CD4-positive, alpha-beta T cell treated with Interleukin-4 for 4 hours (primary cell): ENCODE measurements at regions not wholly inside any gene's neighbourhood (a gene's known extent, or its start where the extent isn't known, plus 50 kb on each side); places are given as distances from the start of the nearest gene placed in this dataset.

ENCODE experiments used
- DNase-seq: peaks from one replicate; pipeline ENCODE4 v3.0.0-alpha.2; 2020

DNA sequence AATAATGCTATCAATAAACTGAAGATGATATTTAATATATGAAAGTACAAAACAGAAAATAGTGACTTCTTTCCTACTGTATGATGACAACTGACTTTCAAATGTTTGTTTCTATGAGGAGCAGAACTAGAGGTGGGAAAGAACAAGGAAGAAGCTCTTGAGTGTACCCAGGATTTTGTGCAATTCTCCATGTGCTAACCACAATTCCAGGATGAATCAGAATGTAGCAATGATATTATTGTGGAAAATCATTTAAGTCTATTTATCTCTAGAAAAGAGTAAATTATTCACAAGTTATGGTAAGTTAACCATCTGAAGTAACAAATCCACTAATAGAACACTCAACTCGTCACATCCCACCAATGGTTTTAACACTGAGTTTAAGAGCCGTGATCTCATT is 324.1 kb upstream of the EMCN start:
- DNase-seq = no peak

DNA sequence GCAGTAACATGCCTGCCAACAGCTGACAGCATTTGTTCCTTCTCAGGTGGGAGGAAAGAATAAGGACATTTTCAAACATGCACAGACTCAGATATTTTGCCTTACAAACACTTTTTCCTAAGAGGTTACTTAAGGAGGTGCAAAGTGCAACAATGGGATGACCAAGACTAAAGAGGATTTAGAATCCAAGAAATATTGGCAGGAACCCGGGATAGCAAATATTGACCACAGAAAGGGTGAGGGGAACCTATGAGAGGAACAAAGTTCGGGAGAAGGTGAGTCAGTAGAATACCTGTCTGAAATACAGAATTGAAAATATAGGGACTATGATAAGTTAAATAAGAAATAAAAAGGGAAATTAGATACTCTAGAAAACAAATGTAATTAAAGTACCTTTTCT is 321.9 kb upstream of the EMCN start:
- no peak for DNase-seq

DNA sequence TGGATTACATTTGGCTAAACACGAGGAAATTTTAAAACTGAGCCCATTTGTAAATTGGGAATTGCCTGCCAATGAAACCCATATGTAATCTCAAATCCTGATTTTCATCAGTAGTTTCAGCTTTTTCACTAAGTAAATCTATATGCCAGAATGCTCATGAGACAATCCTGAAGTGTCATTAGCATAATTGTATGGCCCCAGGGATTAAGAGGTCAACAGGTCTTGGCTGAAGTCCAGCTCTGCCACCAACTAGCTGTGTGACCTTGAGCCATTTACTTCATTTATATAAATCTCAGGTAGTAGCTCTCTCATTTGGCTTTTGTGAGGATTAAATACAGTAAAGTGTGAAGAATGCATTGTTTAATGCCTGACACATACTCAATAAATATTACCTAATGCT is 320.5 kb upstream of the EMCN start:
- DNase-seq = no peak

DNA sequence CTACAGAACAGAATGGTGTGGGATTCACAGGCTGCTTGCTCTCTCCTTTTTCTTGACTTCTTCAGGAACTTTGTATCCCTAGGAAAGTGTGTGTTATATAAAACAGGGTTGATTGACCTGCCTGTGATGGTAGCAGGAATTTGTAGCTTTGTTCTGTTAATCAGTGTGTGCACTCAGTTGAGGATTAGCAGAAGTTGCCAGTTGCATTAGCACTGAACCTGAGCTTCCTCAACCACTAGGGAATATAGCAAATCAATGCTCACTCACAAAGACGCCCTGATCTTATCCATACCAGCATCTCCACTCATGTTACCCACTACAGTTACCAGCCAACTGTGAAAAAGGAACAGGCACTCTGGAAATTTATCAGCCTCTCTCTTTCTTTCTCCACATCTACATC is 319.1 kb upstream of the EMCN start:
- DNase-seq = no peak

DNA sequence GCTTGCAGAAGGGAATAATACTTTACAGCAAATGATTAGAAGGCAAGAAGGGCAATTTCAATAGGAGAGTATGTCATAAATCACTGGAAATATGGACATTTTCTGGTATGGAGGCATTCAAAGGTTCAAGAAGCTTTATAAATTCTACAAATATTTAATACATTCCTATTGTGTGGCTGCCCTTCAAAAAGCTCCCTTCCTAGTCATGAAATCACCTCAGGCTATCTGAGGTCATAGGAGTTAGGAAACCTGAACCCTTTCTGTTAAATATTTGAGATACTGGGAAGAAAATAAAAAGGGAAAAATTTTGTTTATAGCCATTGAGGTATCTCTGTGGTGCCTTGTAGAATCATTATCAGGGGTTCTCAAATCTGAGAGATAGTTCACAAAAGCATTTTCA is 316.8 kb upstream of the EMCN start:
- DNase-seq = no peak

DNA sequence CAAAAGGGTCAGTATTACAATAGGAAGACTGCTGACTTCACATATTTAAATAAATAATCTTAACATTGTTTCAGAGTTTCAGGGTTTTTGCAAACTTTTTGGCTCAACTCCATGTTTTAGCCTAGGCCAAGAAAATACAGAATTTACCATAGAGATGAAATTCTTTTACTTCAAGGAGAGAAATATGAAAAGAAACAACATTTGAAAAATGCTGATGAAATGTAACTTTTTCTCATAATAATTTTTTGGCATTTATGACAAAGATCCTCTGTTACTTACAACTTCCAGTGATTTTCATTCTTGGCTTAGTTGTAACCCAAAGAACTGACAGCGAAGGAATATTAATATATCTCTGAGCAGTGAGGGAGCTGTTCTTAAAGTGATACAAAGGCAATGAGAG is 316.1 kb upstream of the EMCN start:
- DNase-seq = no peak

DNA sequence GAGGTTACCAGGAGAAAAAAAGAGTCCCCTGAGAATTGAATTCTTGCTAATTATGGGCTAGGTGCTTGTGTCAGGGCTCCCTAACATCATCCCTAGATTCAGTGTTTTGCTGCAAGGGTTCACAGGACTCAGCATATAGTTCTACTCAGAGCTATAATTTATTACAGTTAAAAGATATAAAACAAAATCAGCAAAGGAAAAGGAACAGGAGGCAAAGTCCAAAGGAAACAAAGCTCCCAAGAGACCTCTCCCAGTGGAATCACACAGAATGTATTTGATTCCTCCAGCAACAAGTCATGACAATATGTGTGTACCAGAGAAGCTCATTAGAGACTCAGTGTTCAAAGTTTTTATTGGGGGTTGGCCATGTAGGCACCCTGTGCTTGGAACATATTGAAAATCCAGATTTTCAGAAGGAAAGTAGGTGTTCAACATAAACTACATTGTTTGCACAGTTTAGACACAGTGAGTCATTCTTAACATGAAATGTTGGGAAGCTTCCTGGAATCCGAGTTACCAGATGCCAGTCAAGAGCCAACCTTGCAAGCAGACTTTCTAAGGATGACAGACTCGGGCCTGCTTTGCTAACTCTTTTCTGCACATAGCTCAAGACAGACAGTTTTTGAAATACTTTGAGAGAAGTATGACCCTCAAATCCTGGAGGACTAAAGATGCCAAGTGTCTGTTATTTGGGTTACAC is 311.3 kb upstream of the EMCN start:
- no peak for DNase-seq

DNA sequence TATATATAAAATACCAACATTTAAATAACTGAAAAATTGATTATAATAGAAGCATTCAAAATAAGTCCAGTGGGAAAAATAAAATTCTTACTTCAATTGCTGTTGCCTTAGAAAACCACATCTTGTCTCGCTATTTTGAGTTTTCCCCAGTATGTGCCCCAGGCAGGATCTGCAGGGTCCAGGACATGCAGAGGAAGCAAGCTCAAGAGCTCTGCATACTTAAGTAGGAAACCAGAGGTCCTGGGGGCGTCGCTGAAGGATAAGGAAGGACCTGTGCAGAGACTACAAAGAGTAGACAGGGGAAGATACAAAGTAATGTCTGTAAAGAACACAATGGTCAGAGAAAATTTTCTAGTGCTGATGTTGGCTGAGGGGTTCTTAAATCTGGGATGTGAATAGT is 310.5 kb upstream of the EMCN start:
- DNase-seq = no peak

DNA sequence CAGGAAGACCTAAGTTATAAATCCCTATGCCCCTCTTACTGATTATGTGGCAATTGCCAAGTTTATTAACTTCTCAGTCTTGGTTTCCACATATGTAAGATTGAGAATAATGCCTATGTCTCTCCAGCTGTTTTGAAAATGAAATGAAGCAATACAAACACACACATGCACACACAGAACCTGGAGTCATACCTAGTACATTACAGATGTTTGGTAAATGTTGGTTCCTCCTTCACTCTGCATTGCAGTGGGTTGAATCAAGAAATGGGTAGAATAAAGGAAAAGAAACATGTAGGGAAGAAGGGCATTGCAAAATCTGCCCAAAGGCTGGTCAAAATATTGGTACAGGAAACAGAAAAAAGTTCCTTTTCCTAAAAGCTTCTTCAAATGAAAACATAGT is 309.9 kb upstream of the EMCN start:
- no peak for DNase-seq

DNA sequence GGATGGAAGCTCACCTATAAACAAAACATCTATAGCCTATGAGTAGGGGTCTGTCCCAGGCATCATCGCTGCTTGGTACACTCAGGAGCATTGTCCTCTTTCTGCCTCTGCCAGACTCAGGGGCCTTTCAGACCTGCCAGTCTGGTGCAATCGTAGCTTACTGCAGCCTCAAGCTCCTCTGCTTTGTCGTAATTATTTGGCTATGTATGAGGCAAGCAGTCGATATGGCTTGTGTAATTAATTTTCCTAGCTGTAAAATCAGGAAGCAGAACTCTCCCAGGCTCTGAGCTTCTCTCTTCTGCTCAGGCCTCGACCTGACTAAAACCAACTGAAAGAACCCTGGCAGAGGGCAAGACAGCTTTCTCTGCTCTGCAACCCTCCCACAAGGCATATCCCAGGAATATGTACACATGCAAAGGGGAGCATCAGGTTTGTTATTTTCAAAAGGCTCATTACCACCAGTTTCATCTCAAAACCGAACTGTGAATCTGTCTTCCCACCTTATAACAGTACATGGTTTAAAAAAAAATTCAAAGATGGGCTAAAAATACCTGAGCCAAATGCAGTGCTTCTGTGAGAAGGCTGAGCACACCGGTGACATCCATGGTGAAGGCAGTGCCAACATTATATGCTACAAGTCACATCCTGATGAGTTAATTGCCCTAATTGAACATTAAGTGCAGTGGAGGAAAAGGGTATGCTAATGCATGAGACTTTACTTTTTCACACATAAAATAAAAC is 309.2 kb upstream of the EMCN start:
- no peak for DNase-seq

DNA sequence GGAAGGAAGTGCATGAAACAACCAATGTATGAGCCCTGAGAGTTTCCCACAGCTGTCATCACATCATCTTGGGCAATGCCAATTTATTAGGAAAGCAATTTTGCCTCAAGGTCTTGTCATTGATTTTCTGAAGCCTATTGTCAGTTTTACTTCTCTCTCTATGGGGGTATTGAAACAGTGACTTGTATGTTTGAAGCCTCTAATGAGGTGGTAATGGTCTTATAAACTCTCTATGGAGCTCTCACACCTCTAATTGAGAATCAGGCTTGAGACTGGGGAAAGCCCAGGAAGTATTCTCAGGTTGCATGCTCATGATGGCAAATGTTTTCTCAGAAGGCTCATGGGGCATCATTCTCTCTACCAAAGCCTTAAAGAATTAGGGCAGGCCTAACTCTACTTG is 308.2 kb upstream of the EMCN start:
- DNase-seq = no peak

DNA sequence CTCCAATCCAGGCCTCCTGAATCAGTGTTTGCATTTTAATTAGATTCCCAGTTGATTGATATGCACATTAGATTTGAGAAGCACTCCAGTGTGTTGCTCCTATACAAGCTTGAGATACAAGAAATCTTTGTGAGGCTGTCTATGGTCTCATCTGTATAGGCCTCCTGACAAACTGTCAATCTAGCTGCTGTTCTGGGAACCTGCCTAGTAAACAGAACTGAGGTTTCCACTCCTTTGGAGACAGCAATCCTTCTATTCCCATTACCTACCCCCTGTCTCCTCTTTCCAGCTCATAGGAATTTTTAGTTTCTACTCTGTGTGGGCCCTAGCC is 306.1 kb upstream of the EMCN start:
- no peak for DNase-seq

DNA sequence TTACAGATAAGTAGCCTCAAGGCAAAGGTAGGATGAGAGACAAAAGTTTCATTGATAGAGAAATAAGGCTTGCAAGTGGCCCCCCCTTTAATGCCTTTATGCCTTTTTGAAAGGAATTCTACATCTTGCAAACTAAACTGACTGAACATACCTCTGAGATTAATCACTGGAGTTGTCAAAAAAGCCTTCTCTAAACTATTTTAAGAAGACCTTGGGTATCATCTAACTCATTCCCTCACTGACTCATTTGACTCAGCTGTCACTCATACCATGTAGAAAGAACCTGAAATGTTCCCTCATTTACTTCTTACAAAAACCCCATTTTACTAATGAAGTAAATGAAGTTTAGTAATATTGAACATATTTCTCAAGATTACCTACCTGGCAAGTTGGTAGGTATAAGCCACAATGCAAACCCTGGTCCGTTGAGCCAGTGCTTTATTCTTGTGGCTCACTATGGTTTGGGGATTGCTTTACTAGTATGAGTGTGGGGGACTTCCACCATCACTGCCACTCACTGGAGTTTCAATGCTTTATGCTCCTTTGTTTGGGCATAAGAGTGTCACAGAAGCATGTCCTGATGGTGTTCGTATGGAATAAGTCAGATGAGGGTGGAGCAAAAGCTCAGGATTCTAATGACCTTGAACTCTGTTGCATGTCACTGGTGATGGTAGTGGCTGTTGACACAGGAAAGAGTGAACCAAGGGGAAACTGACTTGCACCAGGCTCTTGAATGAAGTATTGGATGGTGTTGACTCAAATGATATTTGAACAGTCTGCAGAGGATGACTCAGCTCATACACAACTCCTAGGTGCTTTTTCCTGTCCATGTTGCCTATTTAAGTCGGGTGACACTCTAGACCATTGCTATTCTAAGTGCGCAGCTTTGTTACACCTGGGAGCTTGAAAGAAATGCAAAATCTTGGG is 305.5 kb upstream of the EMCN start:
- DNase-seq = no peak

DNA sequence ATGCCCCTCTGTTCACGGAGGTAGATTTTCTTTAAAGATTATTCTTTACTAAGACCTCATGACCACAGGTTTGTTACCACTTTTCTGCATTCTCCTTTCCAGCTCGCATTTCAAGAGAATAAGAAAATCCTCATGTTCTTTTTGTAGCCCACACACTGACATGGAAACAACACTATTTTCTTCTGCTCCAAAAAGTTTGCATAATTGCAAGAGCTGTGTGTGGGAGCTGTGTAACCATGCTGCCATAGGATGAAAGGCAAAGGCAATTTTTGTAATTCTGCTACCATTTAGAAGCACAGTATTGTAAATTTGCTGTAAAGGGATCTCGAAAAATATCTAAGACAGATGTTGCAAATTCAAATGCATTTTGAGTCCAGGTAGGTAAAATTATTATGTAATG is 302.4 kb upstream of the EMCN start:
- DNase-seq = no peak

DNA sequence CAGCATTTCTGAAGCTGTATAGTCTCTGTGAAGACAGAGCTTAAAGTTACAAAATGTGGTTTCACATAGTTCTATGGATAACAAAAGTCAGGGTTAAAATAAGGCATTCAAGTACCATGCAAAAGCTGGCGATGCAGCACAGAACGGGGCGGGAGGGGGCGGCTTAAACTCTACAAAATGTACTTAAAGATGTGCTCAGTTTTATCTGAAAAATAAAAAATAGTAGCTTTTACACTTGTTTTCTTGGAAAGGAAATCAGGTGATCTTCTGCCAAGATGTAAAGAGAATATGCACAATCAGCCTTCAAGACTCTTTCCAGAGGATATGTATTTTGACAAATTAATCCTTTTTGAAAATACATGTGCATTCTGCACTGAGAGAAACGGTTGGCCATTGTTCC is 301.7 kb upstream of the EMCN start:
- no peak for DNase-seq

DNA sequence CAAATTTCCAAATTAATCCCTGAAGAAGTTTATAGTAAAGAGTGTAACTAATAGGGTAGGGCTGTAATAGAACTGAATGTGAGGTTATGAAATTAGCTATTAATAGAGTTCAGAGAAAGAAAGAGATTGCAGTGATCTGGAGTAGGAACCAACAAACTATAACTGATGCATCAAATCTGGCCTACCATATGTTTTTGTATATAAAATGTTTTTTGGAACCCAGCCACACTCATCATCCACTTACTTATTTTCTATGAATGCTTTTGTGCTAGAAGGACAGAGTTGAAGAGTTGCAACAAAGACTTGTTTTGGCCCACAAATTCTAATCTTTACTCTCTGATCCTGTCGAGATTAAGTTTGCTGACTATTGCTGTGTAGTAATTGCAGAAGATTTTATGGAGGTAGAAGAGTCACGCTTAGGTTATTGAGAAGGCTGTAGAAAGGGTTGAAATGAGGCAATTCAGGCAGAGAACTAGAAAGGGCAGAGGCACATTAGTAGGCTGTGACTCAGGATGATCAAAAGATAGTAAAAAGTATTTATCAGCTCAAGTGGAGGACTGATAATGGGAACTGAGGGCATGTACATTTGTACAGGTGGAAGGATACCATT is 298.7 kb upstream of the EMCN start:
- DNase-seq = no peak

DNA sequence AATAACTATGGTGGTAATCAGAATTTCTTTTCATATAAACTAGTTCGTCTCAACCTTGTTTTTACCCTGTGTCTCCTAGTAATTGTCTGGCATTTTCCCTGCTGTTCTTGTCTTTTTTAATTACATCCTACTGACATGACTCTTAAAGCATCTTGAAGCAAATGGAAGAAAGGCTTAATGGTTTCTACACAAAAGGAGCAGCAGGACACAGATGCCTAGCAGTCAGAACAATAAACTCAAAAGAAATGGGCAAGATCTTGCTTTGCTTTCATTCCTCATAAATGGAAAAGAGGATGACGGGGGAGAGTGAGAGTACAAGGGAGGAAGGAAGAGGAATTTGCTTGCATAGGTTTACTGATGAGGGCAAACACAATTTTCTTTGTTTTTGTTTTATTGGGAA is 293.2 kb upstream of the EMCN start:
- no peak for DNase-seq

DNA sequence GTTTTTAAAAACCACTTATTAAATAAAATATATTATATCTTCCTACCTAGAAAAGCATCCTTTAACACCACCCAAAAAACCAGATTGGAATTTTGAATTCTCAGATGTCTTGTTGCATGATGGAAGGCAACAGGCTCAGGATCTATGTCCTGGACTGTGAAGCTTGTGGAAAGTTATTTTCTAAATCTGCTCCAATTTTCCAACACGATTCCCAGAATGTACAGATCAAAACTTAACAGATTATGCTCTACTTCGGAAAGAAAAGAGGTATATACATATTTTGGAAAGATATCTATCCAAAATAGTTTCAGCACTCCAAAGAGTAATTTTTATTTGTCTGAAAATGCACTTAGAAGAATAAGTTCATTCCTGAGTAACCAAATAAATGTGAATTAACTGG is 291.7 kb upstream of the EMCN start:
- DNase-seq = no peak

DNA sequence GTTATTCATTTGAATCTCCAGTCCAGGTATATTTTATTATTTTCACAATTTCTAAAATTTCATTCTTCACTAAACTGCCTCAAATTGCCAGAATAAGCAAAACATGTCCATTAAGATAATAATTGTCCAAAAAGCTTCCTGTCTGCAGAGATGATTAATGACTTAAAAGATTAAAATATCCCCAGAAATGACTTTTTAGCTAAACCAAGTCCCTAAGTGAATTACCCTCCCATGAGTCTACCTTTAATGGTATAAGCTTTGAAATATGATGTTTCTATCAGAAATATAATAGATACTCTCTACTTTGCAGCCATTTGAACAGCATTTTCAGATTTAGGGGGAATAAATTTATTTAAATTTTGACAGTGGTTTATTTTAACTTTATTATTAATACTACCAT is 289.2 kb upstream of the EMCN start:
- no peak for DNase-seq

DNA sequence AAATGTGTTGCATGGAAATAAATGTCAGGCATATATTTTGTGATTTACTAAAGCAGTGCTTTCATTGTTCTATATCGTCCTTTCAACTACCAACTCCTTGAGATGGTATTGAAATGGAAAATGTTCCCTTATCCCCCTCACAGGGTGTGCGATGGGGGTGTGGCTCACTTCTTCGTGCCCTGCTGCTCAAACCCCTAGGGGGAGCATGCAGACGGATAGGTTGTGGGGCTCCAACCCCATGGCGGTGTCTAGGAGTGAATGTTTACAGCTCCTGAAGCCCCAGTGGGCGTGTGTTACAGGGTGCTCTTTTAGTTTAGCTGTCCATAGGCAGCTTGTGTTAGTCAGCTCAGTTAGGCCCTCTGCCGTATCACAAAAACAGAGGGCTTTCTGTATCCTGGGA is 287.7 kb upstream of the EMCN start:
- no peak for DNase-seq

DNA sequence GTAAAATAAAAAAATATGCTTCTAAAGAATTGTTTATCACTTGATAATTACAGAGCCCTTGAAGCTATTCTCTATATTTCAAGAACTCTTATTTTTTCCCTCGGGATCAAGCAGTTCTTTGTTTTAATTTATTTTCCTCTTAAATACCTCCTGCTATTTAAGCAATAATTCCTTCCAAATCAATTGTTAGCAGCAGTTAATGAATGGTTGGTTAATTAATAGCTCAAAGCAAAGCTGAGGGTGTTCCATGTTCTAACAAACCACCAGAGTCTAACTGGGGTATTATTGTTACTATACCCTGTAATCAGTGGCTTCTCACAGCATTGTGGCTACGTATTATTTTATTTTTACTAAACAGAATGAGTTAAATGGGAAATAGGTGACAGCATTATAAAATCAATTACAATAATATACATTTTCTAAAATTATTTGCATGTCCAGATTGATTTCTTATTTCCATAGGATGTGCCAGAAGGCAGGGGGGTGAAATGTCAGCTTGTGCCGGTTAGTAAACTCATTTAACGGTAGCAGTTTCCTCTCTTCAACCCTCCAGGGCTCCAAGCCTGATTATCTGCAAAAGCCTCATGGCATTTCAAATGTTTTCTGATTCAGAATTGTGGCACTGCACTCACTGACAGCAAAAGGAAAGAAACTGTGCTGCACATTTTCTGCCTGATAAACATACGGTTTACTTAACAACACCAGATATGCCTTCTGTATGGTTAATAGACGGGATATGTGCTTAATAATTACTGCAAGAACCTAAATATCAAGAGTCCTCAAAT is 286.9 kb upstream of the EMCN start:
- no peak for DNase-seq

DNA sequence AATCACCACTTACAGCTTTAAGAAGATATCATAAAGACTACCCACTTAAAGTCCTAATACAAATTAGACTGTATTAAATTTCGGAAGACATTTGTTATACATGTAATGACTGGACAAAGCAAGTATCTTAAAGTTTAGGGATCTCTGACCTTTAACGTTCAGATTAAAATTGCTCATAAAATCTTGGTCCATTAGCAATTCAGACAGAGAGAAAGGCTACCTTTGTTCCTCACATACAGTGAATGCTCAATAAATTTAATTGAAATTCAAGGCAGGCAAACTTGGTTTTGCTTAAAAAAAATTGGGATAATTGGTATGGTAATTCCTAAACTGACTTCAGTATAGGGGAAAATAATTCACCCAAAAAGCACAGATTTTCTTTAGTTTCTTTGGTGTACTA is 285.9 kb upstream of the EMCN start:
- DNase-seq = no peak
